ENCODE measurements at regions not wholly inside any gene's neighbourhood (a gene's known extent, or its start where the extent isn't known, plus 50 kb on each side); places are given as distances from the start of the nearest gene placed in this dataset.

DNA sequence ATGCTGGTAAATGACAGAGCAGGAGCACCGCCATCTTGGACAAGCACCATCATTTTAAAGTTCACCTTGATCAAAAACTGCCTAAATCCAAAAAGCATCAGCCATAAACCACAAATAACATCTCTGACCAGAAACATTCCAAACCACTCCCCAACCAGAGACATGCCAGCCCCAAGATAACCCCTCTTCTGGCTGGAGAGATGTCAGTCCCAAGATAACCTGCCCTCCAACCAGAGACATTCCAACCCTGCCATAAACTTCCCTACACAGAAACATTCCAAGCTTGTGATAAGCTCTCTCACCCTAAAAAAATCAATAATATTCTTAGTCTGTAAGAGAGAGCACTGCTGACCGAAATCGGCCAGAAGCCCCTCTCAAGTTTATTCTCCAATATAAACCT lies 659.3 kb downstream of the XPNPEP1 start (continued):
- TF ChIP-seq, protein P1, sequence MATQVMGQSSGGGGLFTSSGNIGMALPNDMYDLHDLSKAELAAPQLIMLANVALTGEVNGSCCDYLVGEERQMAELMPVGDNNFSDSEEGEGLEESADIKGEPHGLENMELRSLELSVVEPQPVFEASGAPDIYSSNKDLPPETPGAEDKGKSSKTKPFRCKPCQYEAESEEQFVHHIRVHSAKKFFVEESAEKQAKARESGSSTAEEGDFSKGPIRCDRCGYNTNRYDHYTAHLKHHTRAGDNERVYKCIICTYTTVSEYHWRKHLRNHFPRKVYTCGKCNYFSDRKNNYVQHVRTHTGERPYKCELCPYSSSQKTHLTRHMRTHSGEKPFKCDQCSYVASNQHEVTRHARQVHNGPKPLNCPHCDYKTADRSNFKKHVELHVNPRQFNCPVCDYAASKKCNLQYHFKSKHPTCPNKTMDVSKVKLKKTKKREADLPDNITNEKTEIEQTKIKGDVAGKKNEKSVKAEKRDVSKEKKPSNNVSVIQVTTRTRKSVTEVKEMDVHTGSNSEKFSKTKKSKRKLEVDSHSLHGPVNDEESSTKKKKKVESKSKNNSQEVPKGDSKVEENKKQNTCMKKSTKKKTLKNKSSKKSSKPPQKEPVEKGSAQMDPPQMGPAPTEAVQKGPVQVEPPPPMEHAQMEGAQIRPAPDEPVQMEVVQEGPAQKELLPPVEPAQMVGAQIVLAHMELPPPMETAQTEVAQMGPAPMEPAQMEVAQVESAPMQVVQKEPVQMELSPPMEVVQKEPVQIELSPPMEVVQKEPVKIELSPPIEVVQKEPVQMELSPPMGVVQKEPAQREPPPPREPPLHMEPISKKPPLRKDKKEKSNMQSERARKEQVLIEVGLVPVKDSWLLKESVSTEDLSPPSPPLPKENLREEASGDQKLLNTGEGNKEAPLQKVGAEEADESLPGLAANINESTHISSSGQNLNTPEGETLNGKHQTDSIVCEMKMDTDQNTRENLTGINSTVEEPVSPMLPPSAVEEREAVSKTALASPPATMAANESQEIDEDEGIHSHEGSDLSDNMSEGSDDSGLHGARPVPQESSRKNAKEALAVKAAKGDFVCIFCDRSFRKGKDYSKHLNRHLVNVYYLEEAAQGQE (IDR thresholded peaks at IDR 0.05), result no peak
- TF ChIP-seq HNF4A (conservative IDR thresholded peaks at IDR 0.05) (no peak), NR2F2 (IDR thresholded peaks at IDR 0.05) (no peak), EGR1 (IDR thresholded peaks at IDR 0.05; ENCODE audit: low read depth in 2 of 2) (no peak)

DNA sequence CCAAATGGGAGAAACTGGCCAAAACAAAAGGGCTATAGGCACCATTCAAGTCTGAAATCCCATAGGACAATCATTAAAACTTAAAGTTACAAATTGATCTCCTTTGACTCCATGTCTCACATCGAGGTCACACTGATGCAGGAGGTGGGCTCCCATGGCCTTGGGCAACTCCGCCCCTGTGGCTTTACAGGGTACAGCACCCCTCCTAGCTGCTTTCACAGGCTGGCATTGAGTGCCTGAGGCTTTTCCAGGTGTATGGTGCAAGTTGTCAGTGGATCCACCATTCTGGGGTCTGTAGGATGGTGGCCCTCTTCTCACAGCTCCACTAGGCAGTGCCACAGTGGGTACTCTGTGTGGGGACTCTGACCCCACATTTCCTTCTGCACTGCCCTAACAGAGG lies 662.1 kb downstream of the XPNPEP1 start:
- TF ChIP-seq, protein P2, sequence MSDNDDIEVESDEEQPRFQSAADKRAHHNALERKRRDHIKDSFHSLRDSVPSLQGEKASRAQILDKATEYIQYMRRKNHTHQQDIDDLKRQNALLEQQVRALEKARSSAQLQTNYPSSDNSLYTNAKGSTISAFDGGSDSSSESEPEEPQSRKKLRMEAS (IDR thresholded peaks at IDR 0.05), result no peak
- TF ChIP-seq, protein P3, sequence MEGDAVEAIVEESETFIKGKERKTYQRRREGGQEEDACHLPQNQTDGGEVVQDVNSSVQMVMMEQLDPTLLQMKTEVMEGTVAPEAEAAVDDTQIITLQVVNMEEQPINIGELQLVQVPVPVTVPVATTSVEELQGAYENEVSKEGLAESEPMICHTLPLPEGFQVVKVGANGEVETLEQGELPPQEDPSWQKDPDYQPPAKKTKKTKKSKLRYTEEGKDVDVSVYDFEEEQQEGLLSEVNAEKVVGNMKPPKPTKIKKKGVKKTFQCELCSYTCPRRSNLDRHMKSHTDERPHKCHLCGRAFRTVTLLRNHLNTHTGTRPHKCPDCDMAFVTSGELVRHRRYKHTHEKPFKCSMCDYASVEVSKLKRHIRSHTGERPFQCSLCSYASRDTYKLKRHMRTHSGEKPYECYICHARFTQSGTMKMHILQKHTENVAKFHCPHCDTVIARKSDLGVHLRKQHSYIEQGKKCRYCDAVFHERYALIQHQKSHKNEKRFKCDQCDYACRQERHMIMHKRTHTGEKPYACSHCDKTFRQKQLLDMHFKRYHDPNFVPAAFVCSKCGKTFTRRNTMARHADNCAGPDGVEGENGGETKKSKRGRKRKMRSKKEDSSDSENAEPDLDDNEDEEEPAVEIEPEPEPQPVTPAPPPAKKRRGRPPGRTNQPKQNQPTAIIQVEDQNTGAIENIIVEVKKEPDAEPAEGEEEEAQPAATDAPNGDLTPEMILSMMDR (IDR thresholded peaks at IDR 0.05; ENCODE audit: low read depth, low read length, missing input control), result no peak
- TF ChIP-seq RAD21 (IDR thresholded peaks at IDR 0.05) (no peak), SP1 (IDR thresholded peaks at IDR 0.05) (no peak), FOXA2 (IDR thresholded peaks at IDR 0.05) (no peak), GABPA (IDR thresholded peaks at IDR 0.05 in 1 of 2, conservative IDR thresholded peaks at IDR 0.05 in 1 of 2) (no peak)
- TF ChIP-seq, protein P4, sequence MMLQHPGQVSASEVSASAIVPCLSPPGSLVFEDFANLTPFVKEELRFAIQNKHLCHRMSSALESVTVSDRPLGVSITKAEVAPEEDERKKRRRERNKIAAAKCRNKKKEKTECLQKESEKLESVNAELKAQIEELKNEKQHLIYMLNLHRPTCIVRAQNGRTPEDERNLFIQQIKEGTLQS (IDR thresholded peaks at IDR 0.05), result no peak
- no peaks in the 10 kb centered on the region for H3K27me3 ChIP-seq (ENCODE audit: control insufficient read depth in 4 of 4, insufficient read depth in 4 of 4, low read length in 3 of 4)
- no peaks in the 10 kb centered on the region for H3K4me1 ChIP-seq (ENCODE audit: control insufficient read depth in 4 of 4, insufficient read depth in 4 of 4, low read length in 3 of 4)
- no peak overlapping the region for H3K4me3 ChIP-seq (ENCODE audit: low read depth in 1 of 3, low read length in 3 of 3)
- no peak for DNase-seq (ENCODE audit: low spot score)
- 67% methylated on average over 2 of the region's 2 CpGs for WGBS
- no peaks in the 10 kb centered on the region for H3K36me3 ChIP-seq (ENCODE audit: control insufficient read depth in 4 of 4, insufficient read depth in 3 of 4, low read depth in 1 of 4, low read length in 3 of 4)
- H3K9ac ChIP-seq (ENCODE audit: low read depth in 1 of 2, low read length in 2 of 2), result no peak overlapping the region
- H3K9me3 ChIP-seq (ENCODE audit: control insufficient read depth in 4 of 4, low read length in 3 of 4), result peaks cover 0 to 6% (median 0%) of the 10 kb centered on the region in 4 donors
- H3K27ac ChIP-seq (ENCODE audit: low read depth in 1 of 2, low read length in 2 of 2), result no peak overlapping the region

DNA sequence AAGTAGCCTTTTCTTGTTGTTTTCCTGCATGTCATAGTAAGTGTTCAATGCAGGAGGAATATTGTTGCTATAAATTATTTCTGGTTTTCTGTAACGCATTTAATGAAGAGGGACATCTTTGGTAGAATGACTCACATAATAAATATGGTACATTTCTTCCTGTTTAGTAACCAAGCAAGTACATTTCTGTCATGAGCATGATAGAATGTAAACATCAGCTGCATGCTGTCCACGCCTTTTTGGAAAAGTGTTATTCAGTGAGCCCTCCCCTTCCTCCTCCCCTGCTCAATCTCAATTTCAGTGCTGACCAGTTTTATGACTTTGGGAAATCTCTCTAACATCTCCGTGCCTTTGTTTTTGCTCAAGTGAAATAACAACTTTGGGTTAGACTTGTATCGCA lies 664.0 kb downstream of the XPNPEP1 start:
- no peak overlapping the region for H3K27ac ChIP-seq (ENCODE audit: low read depth in 1 of 2, low read length in 2 of 2)
- H3K9me3 ChIP-seq (ENCODE audit: control insufficient read depth in 4 of 4, low read length in 3 of 4), result peaks cover 0 to 6% (median 0%) of the 10 kb centered on the region in 4 donors
- no peak for TF ChIP-seq TAF1 (conservative IDR thresholded peaks at IDR 0.05)
- no peak for TF ChIP-seq RAD21 (IDR thresholded peaks at IDR 0.05)
- TF ChIP-seq EGR1 (IDR thresholded peaks at IDR 0.05; ENCODE audit: low read depth in 2 of 2), result no peak
- TF ChIP-seq FOXA1 (IDR thresholded peaks at IDR 0.05), result no peak
- TF ChIP-seq YY1 (IDR thresholded peaks at IDR 0.05), result no peak
- TF ChIP-seq GABPA (IDR thresholded peaks at IDR 0.05 in 1 of 2, conservative IDR thresholded peaks at IDR 0.05 in 1 of 2), result no peak
- no peak for TF ChIP-seq HNF4A (conservative IDR thresholded peaks at IDR 0.05)
- TF ChIP-seq, protein P3 (IDR thresholded peaks at IDR 0.05; ENCODE audit: low read depth, low read length, missing input control), result no peak
- TF ChIP-seq NR2F2 (IDR thresholded peaks at IDR 0.05), result no peak
- 60% methylated on average over 4 of the region's 4 CpGs for WGBS
- no peak for DNase-seq (ENCODE audit: low spot score)
- H3K4me1 ChIP-seq (ENCODE audit: control insufficient read depth in 4 of 4, insufficient read depth in 4 of 4, low read length in 3 of 4), result no peaks in the 10 kb centered on the region
- H3K36me3 ChIP-seq (ENCODE audit: control insufficient read depth in 4 of 4, insufficient read depth in 3 of 4, low read depth in 1 of 4, low read length in 3 of 4), result no peaks in the 10 kb centered on the region
- H3K27me3 ChIP-seq (ENCODE audit: control insufficient read depth in 4 of 4, insufficient read depth in 4 of 4, low read length in 3 of 4), result no peaks in the 10 kb centered on the region
- no peak overlapping the region for H3K9ac ChIP-seq (ENCODE audit: low read depth in 1 of 2, low read length in 2 of 2)
- H3K4me3 ChIP-seq (ENCODE audit: low read depth in 1 of 3, low read length in 3 of 3), result no peak overlapping the region

Measured in liver (tissue), 8 donors.